Esophagus squamous epithelium (tissue), 5 donors: ENCODE measurements at regions not wholly inside any gene's neighbourhood (a gene's known extent, or its start where the extent isn't known, plus 50 kb on each side); places are given as distances from the start of the nearest gene placed in this dataset.

Experiments used
- DNase-seq: peaks from one replicate; lab custom pipeline; 2025; lab: John Stamatoyannopoulos, UW
- H3K27ac ChIP-seq, 4 donors: fragments of 200-600 bp; sonication (generic); one replicate each; pipeline ENCODE4 v1.5.1; 2016 to 2019; ENCODE audit warnings: mild to moderate bottlenecking in 1 of 4
- H3K27me3 ChIP-seq, 4 donors: fragments of 200-600 bp; sonication (generic); 1 replicate in 3 of 4; 2 replicates in 1 of 4; pipeline versions ENCODE4 v1.5.1 to v1.6.0; 2017 to 2021; ENCODE audit warnings: antibody characterized with exemption in 1 of 4
- H3K36me3 ChIP-seq, 3 donors: fragments of 200-600 bp; sonication (generic); one replicate each; pipeline ENCODE4 v1.5.1; 2016 to 2019
- H3K4me1 ChIP-seq, 3 donors: fragments of 200-600 bp; sonication (generic); one replicate each; pipeline ENCODE4 v1.5.1; 2017 to 2019
- H3K4me3 ChIP-seq, 4 donors: fragments of 200-600 bp; sonication (generic); 1 replicate in 3 of 4; 2 replicates in 1 of 4; pipeline ENCODE4 v1.5.1; 2016 to 2019; ENCODE audit warnings: mild to moderate bottlenecking in 2 of 4, moderate library complexity in 1 of 4
- H3K9me3 ChIP-seq, 3 donors: fragments of 200-600 bp; sonication (generic); one replicate each; pipeline ENCODE4 v1.5.1; 2016 to 2019
- CTCF ChIP-seq, 6 experiments: fragments of 450-650 bp in 4 of 6; fragments of 200-600 bp in 2 of 6; sonication (generic) in 2 of 6; IDR thresholded peaks; one replicate each; pipeline ENCODE4 v1.5.1; 2016 to 2019; ENCODE audit warnings: antibody characterized with exemption in 6 of 6, mild to moderate bottlenecking in 4 of 6, moderate library complexity in 4 of 6
- POLR2A ChIP-seq, 4 donors: fragments of 450-650 bp; IDR thresholded peaks; one replicate each; pipeline ENCODE4 v1.6.1; 2017; ENCODE audit warnings: antibody characterized with exemption in 4 of 4, mild to moderate bottlenecking in 4 of 4, moderate library complexity in 3 of 4
- WGBS, 2 donors: methylation state at CpG; one replicate each; pipeline ENCODE4 v1.1.5; 2018; 5-methylcytosine and 5-hydroxymethylcytosine counted together
- intact Hi-C: fragments of 100-400 bp; cut with DNase I; formaldehyde crosslinking; loops from one replicate; pipeline ENCODE4 v1.15.0; 2022
- donor health status: DM: yes; HTN: yes; CAD: no.

GRCh38 chr5:142386137-142387023 lies 61.6 kb upstream of the SPRY4 start:
- H3K36me3 ChIP-seq: no peaks in the 10 kb centered on the region
- H3K27ac ChIP-seq: no peak overlapping the region
- 56 to 73% methylated on average over 7 to 8 of the region's 8 CpGs for WGBS, 2 donors
- intact Hi-C loops: no loop called here
- peaks cover 9 to 23% (median 10%) of the 10 kb centered on the region in 3 donors for H3K4me1 ChIP-seq
- no peaks in the 10 kb centered on the region for H3K9me3 ChIP-seq
- peaks cover 0 to 3% (median 0%) of the 10 kb centered on the region in 4 donors for H3K27me3 ChIP-seq
- no peak overlapping the region for H3K4me3 ChIP-seq
- no peak for DNase-seq
- no peak for TF ChIP-seq POLR2A (IDR thresholded peaks at IDR 0.05)
- no peak for TF ChIP-seq CTCF (IDR thresholded peaks at IDR 0.05)

- no peak for DNase-seq
- no peaks in the 10 kb centered on the region for H3K27me3 ChIP-seq
- WGBS, 2 donors: 43 to 69% methylated on average over 3 to 5 of the region's 5 CpGs
- no peak for TF ChIP-seq POLR2A (IDR thresholded peaks at IDR 0.05)
- no peak for TF ChIP-seq CTCF (IDR thresholded peaks at IDR 0.05)
- H3K36me3 ChIP-seq: no peaks in the 10 kb centered on the region
- H3K27ac ChIP-seq: no peak overlapping the region
- H3K4me1 ChIP-seq: peaks cover 8 to 12% (median 10%) of the 10 kb centered on the region in 3 donors
- H3K4me3 ChIP-seq: no peak overlapping the region
- no peaks in the 10 kb centered on the region for H3K9me3 ChIP-seq
- intact Hi-C loops: no loop called here
These were observed 60.4 kb upstream of the SPRY4 start for GRCh38 chr5:142385194-142385593.

- Histone ChIP-seq H3K4me3 (no peak overlapping the region), H3K36me3 (no peaks in the 10 kb centered on the region), H3K9me3 (no peaks in the 10 kb centered on the region), H3K27me3 (no peaks in the 10 kb centered on the region), H3K27ac (no peak overlapping the region), H3K4me1 (peaks cover 0 to 3% (median under 1%) of the 10 kb centered on the region in 3 donors)
- WGBS, 2 donors: 51 to 58% methylated on average over 3 of the region's 3 CpGs
- DNase-seq: no peak
- intact Hi-C loops: no loop called here
- TF ChIP-seq POLR2A (IDR thresholded peaks at IDR 0.05) (no peak), CTCF (IDR thresholded peaks at IDR 0.05) (no peak)
These were observed 59.2 kb upstream of the SPRY4 start for GRCh38 chr5:142384014-142384413.

GRCh38 chr5:142382186-142382585 lies 57.4 kb upstream of the SPRY4 start:
- no peaks in the 10 kb centered on the region for H3K9me3 ChIP-seq
- intact Hi-C loops: no loop called here
- no peaks in the 10 kb centered on the region for H3K36me3 ChIP-seq
- TF ChIP-seq CTCF (IDR thresholded peaks at IDR 0.05): no peak
- TF ChIP-seq POLR2A (IDR thresholded peaks at IDR 0.05): no peak
- DNase-seq: no peak
- H3K4me1 ChIP-seq: no peaks in the 10 kb centered on the region
- H3K27ac ChIP-seq: no peak overlapping the region
- no peak overlapping the region for H3K4me3 ChIP-seq
- WGBS, 2 donors: no CpG with 5 or more reads among the region's 2 CpGs
- H3K27me3 ChIP-seq: no peaks in the 10 kb centered on the region
